Mucosa of rectum (tissue), 2 donors: ENCODE measurements at regions not wholly inside any gene's neighbourhood (a gene's known extent, or its start where the extent isn't known, plus 50 kb on each side); places are given as distances from the start of the nearest gene placed in this dataset.

Experiments
- H3K27ac ChIP-seq, 2 donors: one replicate each; pipeline ENCODE4 v1.7.0; 2013; ENCODE audit warnings: inconsistent platforms in 2 of 2, low read depth in 2 of 2, low read length in 2 of 2
- H3K27me3 ChIP-seq, 2 donors: one replicate each; pipeline ENCODE4 v1.7.0; 2013; ENCODE audit warnings: low read length in 2 of 2; ENCODE audit not compliant: control insufficient read depth in 2 of 2, insufficient read depth in 2 of 2
- H3K36me3 ChIP-seq, 2 donors: one replicate each; pipeline ENCODE4 v1.7.0; 2013; ENCODE audit warnings: low read length in 2 of 2; ENCODE audit not compliant: control insufficient read depth in 2 of 2, insufficient read depth in 2 of 2
- H3K4me1 ChIP-seq, 2 donors: one replicate each; pipeline ENCODE4 v1.7.0; 2013; ENCODE audit warnings: low read length in 2 of 2, mild to moderate bottlenecking in 1 of 2; ENCODE audit not compliant: control insufficient read depth in 2 of 2, insufficient read depth in 2 of 2
- H3K4me3 ChIP-seq, 2 donors: one replicate each; pipeline ENCODE4 v1.7.0; 2013; ENCODE audit warnings: low read length in 2 of 2
- H3K9ac ChIP-seq, 2 donors: one replicate each; pipeline ENCODE4 v1.7.0; 2013; ENCODE audit warnings: low read length in 2 of 2, low read depth in 1 of 2, mild to moderate bottlenecking in 1 of 2
- H3K9me3 ChIP-seq, 2 donors: one replicate each; pipeline ENCODE4 v1.7.0; 2013; ENCODE audit warnings: low read length in 2 of 2; ENCODE audit not compliant: control insufficient read depth in 2 of 2
- donor health status: healthy.
- donor health status: Normal muscosa, but diverticular disease.

GRCh38 chrX:40459571-40460158 lies 121.1 kb upstream of the ATP6AP2 start:
- H3K27ac ChIP-seq = no peak overlapping the region
- H3K4me1 ChIP-seq = no peaks in the 10 kb centered on the region
- H3K9me3 ChIP-seq = no peaks in the 10 kb centered on the region
- H3K27me3 ChIP-seq = peaks cover 3 to 18% of the 10 kb centered on the region in 2 donors
- H3K36me3 ChIP-seq = no peaks in the 10 kb centered on the region
- no peak overlapping the region for H3K4me3 ChIP-seq
- H3K9ac ChIP-seq = no peak overlapping the region

DNA sequence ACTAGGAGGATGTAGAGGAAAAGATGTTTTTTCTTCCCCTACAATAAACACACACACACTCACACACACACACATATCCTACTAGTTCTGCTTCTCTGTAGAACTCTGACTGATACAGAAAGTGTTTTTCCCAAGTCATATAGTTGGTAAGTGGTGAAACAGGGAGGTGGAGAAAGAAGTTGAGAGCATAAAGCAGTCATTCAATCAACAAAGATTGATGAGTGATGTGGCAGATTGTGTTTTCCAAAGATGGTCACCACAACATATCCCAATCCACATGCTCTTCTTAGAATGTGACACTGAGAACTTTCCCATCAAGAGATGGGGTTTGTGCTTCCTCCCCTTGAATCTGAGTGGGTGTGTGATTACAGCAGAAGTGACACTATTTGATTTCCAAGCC lies 123.4 kb upstream of the ATP6AP2 start:
- Histone ChIP-seq H3K9me3 (no peaks in the 10 kb centered on the region), H3K4me1 (no peaks in the 10 kb centered on the region), H3K36me3 (no peaks in the 10 kb centered on the region), H3K27ac (no peak overlapping the region), H3K9ac (no peak overlapping the region), H3K4me3 (no peak overlapping the region), H3K27me3 (peaks cover 3 to 11% of the 10 kb centered on the region in 2 donors)

- Histone ChIP-seq H3K27me3 (peaks cover 3 to 9% of the 10 kb centered on the region in 2 donors), H3K4me1 (no peaks in the 10 kb centered on the region), H3K4me3 (no peak overlapping the region), H3K27ac (no peak overlapping the region), H3K9ac (no peak overlapping the region), H3K36me3 (no peaks in the 10 kb centered on the region), H3K9me3 (peaks cover 0 to 3% of the 10 kb centered on the region in 2 donors)
Measured at GRCh38 chrX:40452031-40452430, 128.7 kb upstream of the ATP6AP2 start.

DNA sequence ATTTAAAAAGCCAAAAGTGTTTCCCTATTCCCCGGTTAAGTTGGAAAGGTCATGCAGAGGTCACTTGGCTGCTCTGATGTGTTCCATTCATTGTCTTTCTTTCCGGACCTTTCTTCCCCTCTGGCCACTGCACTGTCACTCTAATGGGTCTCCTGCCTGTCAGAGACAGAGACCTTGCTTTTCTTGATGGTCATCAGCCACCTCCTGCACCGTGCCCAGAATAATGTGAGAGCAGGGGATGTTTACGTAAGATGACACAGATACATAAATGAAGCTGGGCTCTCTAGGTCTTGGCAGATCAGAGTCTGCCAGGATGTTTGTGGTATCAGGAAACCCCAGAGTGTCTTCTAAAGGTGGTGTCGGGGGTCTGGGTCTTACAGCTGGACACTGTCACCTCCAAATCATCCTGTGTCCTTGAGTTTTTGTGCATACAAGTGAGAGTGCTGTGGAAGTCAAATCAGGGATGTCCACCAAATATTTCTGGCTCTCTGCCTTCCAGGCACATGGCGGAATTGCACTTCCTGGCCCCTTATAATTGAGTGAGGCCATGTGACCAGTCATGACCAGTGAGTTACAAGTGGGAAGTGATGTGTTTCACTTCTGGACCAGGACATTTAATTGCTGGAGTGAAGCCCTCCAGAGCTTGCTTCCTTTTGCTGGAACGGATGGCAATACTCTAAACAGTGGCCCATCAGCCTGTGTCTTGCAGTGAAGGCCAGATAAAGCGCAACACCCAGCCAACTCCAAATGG lies 130.6 kb upstream of the ATP6AP2 start:
- Histone ChIP-seq H3K27me3 (peaks cover 8 to 10% of the 10 kb centered on the region in 2 donors), H3K27ac (no peak overlapping the region), H3K4me1 (no peaks in the 10 kb centered on the region), H3K36me3 (no peaks in the 10 kb centered on the region), H3K9me3 (peaks cover 0 to 3% of the 10 kb centered on the region in 2 donors), H3K4me3 (no peak overlapping the region), H3K9ac (no peak overlapping the region)

GRCh38 chrX:40449396-40449795 lies 131.4 kb upstream of the ATP6AP2 start:
- Histone ChIP-seq H3K4me1 (no peaks in the 10 kb centered on the region), H3K36me3 (no peaks in the 10 kb centered on the region), H3K9ac (no peak overlapping the region), H3K9me3 (peaks cover 0 to 3% of the 10 kb centered on the region in 2 donors), H3K27ac (no peak overlapping the region), H3K4me3 (no peak overlapping the region), H3K27me3 (peaks cover 8 to 10% of the 10 kb centered on the region in 2 donors)

- H3K36me3 ChIP-seq = no peaks in the 10 kb centered on the region
Measured at GRCh38 chrX:40448793-40449192, 132.0 kb upstream of the ATP6AP2 start.

DNA sequence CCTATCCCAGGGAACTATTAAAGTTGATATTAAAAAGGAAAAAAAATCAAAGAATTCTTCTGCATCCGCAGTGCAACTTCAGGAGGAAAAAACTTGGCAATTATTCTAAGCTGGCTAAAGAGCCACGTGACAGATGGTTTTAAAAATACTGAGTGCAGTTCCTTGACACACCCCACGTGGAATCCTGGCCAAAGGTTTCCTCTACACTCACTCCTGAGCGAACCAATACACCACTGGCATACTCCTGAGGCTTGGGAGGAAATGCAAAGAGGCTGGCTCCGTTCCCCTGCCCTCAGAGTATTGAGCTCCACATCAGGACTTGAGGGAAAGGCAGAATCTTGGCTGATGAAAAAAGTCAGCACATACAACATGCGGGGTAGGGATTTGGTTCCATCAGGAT lies 133.8 kb upstream of the ATP6AP2 start:
- Histone ChIP-seq H3K9ac (no peak overlapping the region), H3K4me1 (no peaks in the 10 kb centered on the region), H3K4me3 (no peak overlapping the region), H3K36me3 (no peaks in the 10 kb centered on the region), H3K27me3 (peaks cover 10 to 13% of the 10 kb centered on the region in 2 donors), H3K27ac (no peak overlapping the region), H3K9me3 (peaks cover 0 to 3% of the 10 kb centered on the region in 2 donors)

More at GRCh38 chrX:40448793-40449192, 132.0 kb upstream of the ATP6AP2 start:
- Histone ChIP-seq H3K4me1 (no peaks in the 10 kb centered on the region), H3K27me3 (peaks cover 9 to 10% of the 10 kb centered on the region in 2 donors), H3K4me3 (no peak overlapping the region), H3K27ac (no peak overlapping the region), H3K9me3 (peaks cover 0 to 3% of the 10 kb centered on the region in 2 donors), H3K9ac (no peak overlapping the region)

DNA sequence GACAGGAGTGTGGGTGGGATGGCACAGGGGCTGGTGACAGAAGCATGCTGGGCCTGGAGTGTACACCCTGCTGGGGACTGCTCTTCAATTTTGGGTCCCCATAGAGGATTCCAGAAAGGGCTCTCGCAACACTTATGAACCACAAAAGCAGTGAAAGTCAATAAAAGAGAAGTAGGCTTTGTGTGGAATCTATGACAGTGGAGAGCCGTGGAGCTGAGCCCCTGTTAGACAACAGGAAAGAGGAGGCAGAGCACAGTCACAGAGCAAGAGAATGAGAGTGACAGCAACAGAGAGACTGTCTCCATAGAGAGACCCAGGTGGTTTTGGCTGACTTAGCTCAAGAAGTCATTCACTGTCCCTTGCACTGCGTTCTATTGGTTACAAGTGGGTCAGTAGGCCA lies 135.1 kb upstream of the ATP6AP2 start:
- Histone ChIP-seq H3K4me1 (no peaks in the 10 kb centered on the region), H3K27me3 (peaks cover 10 to 15% of the 10 kb centered on the region in 2 donors), H3K36me3 (no peaks in the 10 kb centered on the region), H3K27ac (no peak overlapping the region), H3K4me3 (no peak overlapping the region), H3K9me3 (no peaks in the 10 kb centered on the region), H3K9ac (no peak overlapping the region)

DNA sequence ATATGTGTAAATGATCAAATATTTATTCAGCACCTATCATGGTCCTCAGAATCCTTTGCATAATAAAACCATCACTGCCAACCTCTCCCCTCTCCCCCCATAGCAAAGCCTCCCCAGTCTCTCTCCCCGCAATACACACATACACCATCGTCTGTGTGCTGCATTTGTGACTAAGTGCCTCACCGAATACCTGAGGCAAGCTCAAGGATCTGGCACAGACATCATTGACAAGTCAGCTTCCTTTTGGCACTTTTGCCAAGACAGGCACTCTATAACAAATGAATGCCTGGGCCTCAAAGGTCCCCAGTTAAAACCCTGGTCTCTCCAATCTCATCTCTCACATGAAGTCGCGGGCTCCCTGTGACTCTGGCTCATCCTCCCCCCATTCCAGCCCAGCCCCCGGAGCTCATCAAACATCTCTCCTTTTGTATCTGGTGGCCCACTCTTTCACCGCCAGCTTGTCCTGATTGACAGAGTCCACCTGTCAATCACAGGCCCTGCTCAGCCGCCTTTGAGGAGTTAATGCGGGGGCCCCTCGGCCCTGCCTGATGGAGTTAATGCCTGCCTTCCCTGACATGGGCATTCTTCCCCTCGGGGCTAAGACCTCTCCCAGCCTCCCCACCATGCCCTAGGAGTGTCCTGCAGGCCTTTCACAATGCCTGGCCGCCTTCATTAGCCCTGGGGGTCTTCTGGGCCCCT lies 135.8 kb upstream of the ATP6AP2 start:
- no peak overlapping the region for H3K9ac ChIP-seq
- no peaks in the 10 kb centered on the region for H3K4me1 ChIP-seq
- no peaks in the 10 kb centered on the region for H3K36me3 ChIP-seq
- peaks cover 8 to 15% of the 10 kb centered on the region in 2 donors for H3K27me3 ChIP-seq
- H3K9me3 ChIP-seq = no peaks in the 10 kb centered on the region
- H3K27ac ChIP-seq = no peak overlapping the region
- no peak overlapping the region for H3K4me3 ChIP-seq

DNA sequence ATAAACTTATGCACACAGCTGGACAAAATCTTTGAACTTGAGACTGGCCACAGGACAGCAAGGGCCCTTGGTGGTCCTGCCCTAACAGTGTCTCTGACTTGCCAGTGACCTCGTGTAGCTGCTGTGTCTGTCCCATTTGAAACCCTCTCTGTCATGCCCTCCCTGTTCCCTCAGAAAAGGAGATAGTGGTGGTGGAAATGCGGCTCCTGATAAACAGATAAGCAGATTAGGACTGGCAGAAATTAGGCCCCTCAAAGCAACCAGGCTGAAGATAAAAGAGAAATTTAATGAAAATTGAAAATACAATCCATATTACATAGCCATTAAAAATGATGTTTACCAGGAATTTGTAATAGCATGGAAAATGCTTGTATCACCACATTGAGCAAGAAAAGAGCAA lies 136.6 kb upstream of the ATP6AP2 start:
- no peaks in the 10 kb centered on the region for H3K4me1 ChIP-seq
- peaks cover 7 to 15% of the 10 kb centered on the region in 2 donors for H3K27me3 ChIP-seq
- H3K9ac ChIP-seq = no peak overlapping the region
- no peaks in the 10 kb centered on the region for H3K9me3 ChIP-seq
- H3K36me3 ChIP-seq = no peaks in the 10 kb centered on the region
- H3K27ac ChIP-seq = no peak overlapping the region
- no peak overlapping the region for H3K4me3 ChIP-seq
